ENCODE measurements at regions not wholly inside any gene's neighbourhood (a gene's known extent, or its start where the extent isn't known, plus 50 kb on each side); places are given as distances from the start of the nearest gene placed in this dataset.

DNA sequence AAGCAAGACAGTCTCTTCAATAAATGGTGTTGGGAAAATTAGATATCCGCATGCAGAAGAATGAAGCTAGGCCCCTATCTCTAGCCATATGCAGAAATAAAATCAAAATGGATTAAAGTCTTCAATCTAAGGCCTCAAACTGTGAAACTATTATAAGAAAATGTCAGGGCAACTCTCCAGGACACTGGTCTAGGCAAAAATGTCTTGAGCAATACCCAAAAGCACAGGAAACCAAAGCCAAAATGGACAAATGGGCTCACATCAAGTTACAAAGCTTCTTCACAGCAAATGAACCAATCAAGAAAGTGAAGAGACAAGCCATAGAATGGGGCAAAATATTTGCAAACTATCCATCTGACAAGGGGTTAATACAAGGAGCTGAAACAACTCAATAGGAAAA lies 338.8 kb downstream of the NNT start:
- H3K4me1 ChIP-seq (ENCODE audit: insufficient read depth, low read length), result no peaks in the 10 kb centered on the region
- no peaks in the 10 kb centered on the region for H3K36me3 ChIP-seq (replicated peaks in 1 of 2; ENCODE audit: control insufficient read depth in 1 of 2, insufficient read depth in 2 of 2, low read length in 2 of 2)
- in situ Hi-C loops (cut with HindIII; ENCODE audit: extremely low pct_ligation_motif_present, low pct_unique_long_range_greater_than_20kb) (no loop called here), intact Hi-C loops (cut with micrococcal nuclease; ENCODE audit: unreplicated experiment) (loop anchor here (10.0 kb wide), 1 partner anchor 393 kb away; no protein-coding TSS in a partner anchor)
- 57% methylated on average over 1 of the region's 1 CpG for WGBS (ENCODE audit: low lambda C conversion rate)
- no peak for FAIRE-seq
- no peak overlapping the region for H3K4me3 ChIP-seq (replicated peaks in 1 of 3; ENCODE audit: insufficient read depth in 1 of 3, low read depth in 2 of 3, low read length in 3 of 3)
- no peak for ATAC-seq
- no peaks in the 10 kb centered on the region for H3K79me2 ChIP-seq (ENCODE audit: insufficient read depth, low read length)
- no peaks in the 10 kb centered on the region for H3K27me3 ChIP-seq (ENCODE audit: control insufficient read depth in 1 of 2, insufficient read depth in 2 of 2, low read length in 2 of 2)
- ChIA-PET POLR2A (no interaction called here), CTCF (ENCODE audit: low intra/inter-chr PET ratio, low total read pairs) (no interaction called here)
- no peak for DNase-seq (ENCODE audit: low spot score)
- no peak overlapping the region for H3K4me2 ChIP-seq (ENCODE audit: low read depth, low read length)
- no peak overlapping the region for H3K27ac ChIP-seq (ENCODE audit: extremely low read length, insufficient read depth, low read length)
- BruUV-seq (replicated peaks), result no TSS peak
- no peak overlapping the region for H2AFZ ChIP-seq (ENCODE audit: low read length)
- H3K9ac ChIP-seq (ENCODE audit: insufficient read depth, low read depth, low read length), result no peak overlapping the region
- H4K20me1 ChIP-seq (ENCODE audit: insufficient read depth, low read length), result no peaks in the 10 kb centered on the region
- TF ChIP-seq ZZZ3 (CRISPR knock-in tag; IDR thresholded peaks at IDR 0.05; ENCODE audit: borderline replicate concordance) (no peak), ARHGAP35 (CRISPR knock-in tag; IDR thresholded peaks at IDR 0.05; ENCODE audit: borderline replicate concordance) (no peak), HIVEP1 (CRISPR knock-in tag; IDR thresholded peaks at IDR 0.05) (no peak), ZNF772 (CRISPR knock-in tag; IDR thresholded peaks at IDR 0.05) (no peak), ZNF12 (CRISPR knock-in tag; IDR thresholded peaks at IDR 0.05) (no peak), MIXL1 (CRISPR knock-in tag; IDR thresholded peaks at IDR 0.05) (no peak), TEAD2 (CRISPR knock-in tag; IDR thresholded peaks at IDR 0.05) (no peak)
- TF ChIP-seq, protein P1, sequence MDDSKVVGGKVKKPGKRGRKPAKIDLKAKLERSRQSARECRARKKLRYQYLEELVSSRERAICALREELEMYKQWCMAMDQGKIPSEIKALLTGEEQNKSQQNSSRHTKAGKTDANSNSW (CRISPR knock-in tag; IDR thresholded peaks at IDR 0.05; ENCODE audit: borderline replicate concordance), result no peak
- TF ChIP-seq, protein P2, sequence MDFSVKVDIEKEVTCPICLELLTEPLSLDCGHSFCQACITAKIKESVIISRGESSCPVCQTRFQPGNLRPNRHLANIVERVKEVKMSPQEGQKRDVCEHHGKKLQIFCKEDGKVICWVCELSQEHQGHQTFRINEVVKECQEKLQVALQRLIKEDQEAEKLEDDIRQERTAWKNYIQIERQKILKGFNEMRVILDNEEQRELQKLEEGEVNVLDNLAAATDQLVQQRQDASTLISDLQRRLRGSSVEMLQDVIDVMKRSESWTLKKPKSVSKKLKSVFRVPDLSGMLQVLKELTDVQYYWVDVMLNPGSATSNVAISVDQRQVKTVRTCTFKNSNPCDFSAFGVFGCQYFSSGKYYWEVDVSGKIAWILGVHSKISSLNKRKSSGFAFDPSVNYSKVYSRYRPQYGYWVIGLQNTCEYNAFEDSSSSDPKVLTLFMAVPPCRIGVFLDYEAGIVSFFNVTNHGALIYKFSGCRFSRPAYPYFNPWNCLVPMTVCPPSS (IDR thresholded peaks at IDR 0.05), result no peak
- peaks cover 19% of the 10 kb centered on the region for H3K9me3 ChIP-seq (ENCODE audit: low read length)

DNA sequence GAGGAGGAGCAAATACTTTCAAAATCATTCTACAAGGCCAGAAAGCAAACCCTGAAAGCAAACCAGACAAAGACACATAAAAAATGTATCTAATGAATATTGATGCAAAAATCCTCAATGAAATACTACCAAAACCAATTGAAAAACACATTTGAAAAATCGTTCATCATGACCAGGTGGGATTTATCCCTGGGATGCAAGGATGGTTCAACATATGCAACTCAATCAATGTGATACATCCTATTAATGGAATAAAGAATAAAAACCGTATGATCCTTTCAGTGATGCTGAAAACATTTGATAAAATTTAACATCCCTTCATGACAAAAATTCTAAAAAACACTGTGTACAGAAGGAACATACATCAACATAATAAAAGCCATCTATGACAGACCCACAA lies 337.6 kb downstream of the NNT start:
- no peaks in the 10 kb centered on the region for H3K36me3 ChIP-seq (replicated peaks in 1 of 2; ENCODE audit: control insufficient read depth in 1 of 2, insufficient read depth in 2 of 2, low read length in 2 of 2)
- no peak overlapping the region for H3K4me2 ChIP-seq (ENCODE audit: low read depth, low read length)
- H4K20me1 ChIP-seq (ENCODE audit: insufficient read depth, low read length), result no peaks in the 10 kb centered on the region
- POLR2A ChIA-PET, result no interaction called here
- no peak for FAIRE-seq
- H2AFZ ChIP-seq (ENCODE audit: low read length), result no peak overlapping the region
- BruUV-seq (replicated peaks), result no TSS peak
- intact Hi-C loops (cut with micrococcal nuclease; ENCODE audit: unreplicated experiment) (loop anchor here (10.0 kb wide), 1 partner anchor 394 kb away; no protein-coding TSS in a partner anchor), in situ Hi-C loops (cut with HindIII; ENCODE audit: extremely low pct_ligation_motif_present, low pct_unique_long_range_greater_than_20kb) (no loop called here)
- H3K4me3 ChIP-seq (replicated peaks in 1 of 3; ENCODE audit: insufficient read depth in 1 of 3, low read depth in 2 of 3, low read length in 3 of 3), result no peak overlapping the region
- no peaks in the 10 kb centered on the region for H3K27me3 ChIP-seq (ENCODE audit: control insufficient read depth in 1 of 2, insufficient read depth in 2 of 2, low read length in 2 of 2)
- 3% methylated on average over 2 of the region's 2 CpGs for WGBS (ENCODE audit: low lambda C conversion rate)
- TF ChIP-seq ZNF180 (CRISPR knock-in tag; IDR thresholded peaks at IDR 0.05; ENCODE audit: borderline replicate concordance, low read depth) (no peak), RXRA (CRISPR knock-in tag; IDR thresholded peaks at IDR 0.05) (no peak), HNRNPH1 (optimal IDR thresholded peaks at IDR 0.05; ENCODE audit: low read depth, low read length) (no peak)
- TF ChIP-seq, protein P3, sequence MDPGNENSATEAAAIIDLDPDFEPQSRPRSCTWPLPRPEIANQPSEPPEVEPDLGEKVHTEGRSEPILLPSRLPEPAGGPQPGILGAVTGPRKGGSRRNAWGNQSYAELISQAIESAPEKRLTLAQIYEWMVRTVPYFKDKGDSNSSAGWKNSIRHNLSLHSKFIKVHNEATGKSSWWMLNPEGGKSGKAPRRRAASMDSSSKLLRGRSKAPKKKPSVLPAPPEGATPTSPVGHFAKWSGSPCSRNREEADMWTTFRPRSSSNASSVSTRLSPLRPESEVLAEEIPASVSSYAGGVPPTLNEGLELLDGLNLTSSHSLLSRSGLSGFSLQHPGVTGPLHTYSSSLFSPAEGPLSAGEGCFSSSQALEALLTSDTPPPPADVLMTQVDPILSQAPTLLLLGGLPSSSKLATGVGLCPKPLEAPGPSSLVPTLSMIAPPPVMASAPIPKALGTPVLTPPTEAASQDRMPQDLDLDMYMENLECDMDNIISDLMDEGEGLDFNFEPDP (CRISPR knock-in tag; conservative IDR thresholded peaks at IDR 0.05), result no peak
- no peak overlapping the region for H3K27ac ChIP-seq (ENCODE audit: extremely low read length, insufficient read depth, low read length)
- no peak overlapping the region for H3K9ac ChIP-seq (ENCODE audit: insufficient read depth, low read depth, low read length)
- no peaks in the 10 kb centered on the region for H3K4me1 ChIP-seq (ENCODE audit: insufficient read depth, low read length)
- no peak for ATAC-seq
- CTCF ChIA-PET (ENCODE audit: low intra/inter-chr PET ratio, low total read pairs), result no interaction called here
- no peak for DNase-seq (ENCODE audit: low spot score)
- no peaks in the 10 kb centered on the region for H3K79me2 ChIP-seq (ENCODE audit: insufficient read depth, low read length)
- H3K9me3 ChIP-seq (ENCODE audit: low read length), result peaks cover 7% of the 10 kb centered on the region; the same call in 1 of the 2 replicates

All from HepG2 (cell line).